IMR-90 (cell line): ENCODE measurements at regions not wholly inside any gene's neighbourhood (a gene's known extent, or its start where the extent isn't known, plus 50 kb on each side); places are given as distances from the start of the nearest gene placed in this dataset.

ENCODE experiments used
- CTCF ChIP-seq: conservative IDR thresholded peaks from 2 replicates; pipeline ENCODE4 v1.5.1; 2012; ENCODE audit warnings: mild to moderate bottlenecking, low read depth, low read length, improper control_type of control experiment
- POLR2A ChIP-seq: IDR thresholded peaks from 2 replicates; pipeline ENCODE4 v1.6.1; 2012; ENCODE audit warnings: mild to moderate bottlenecking, low read depth, low read length

- TF ChIP-seq POLR2A (no peak), CTCF (no peak)
Observed at GRCh38 chr16:86380030-86380429, 130.3 kb upstream of the FOXF1 start.
